ENCODE measurements at regions not wholly inside any gene's neighbourhood (a gene's known extent, or its start where the extent isn't known, plus 50 kb on each side); places are given as distances from the start of the nearest gene placed in this dataset.
A peak's percentile ranks its signal among the peaks of the same experiment; 100 is the strongest.

- no peak overlapping the region for H2AFZ ChIP-seq (ENCODE audit: low read length)
- no peaks in the 10 kb centered on the region for H3K9me2 ChIP-seq (replicated peaks; ENCODE audit: low read length)
- H3K4me3 ChIP-seq (ENCODE audit: low read length), result no peak overlapping the region
- H3K4me2 ChIP-seq (ENCODE audit: low read length), result no peak overlapping the region
- DNase-seq (no peak), ATAC-seq (no peak)
- no peaks in the 10 kb centered on the region for H4K20me1 ChIP-seq (ENCODE audit: low read length)
- intact Hi-C loops (cut with micrococcal nuclease), result no loop called here
- no peak for TF ChIP-seq EZH2 (IDR thresholded peaks at IDR 0.05; ENCODE audit: low read length, unreplicated experiment)
- TF ChIP-seq EZH2phosphoT487 (IDR thresholded peaks at IDR 0.05; ENCODE audit: borderline replicate concordance, low read length), result no peak
- TF ChIP-seq CTCF (conservative IDR thresholded peaks at IDR 0.05; ENCODE audit: low read depth, low read length), result no peak
- ChIA-PET CTCF (no interaction called here), POLR2A (ENCODE audit: unreplicated experiment) (no interaction called here)
- no peak overlapping the region for H3K9ac ChIP-seq (ENCODE audit: low read length)
- H3F3A ChIP-seq (ENCODE audit: low read length, unreplicated experiment), result no peaks in the 10 kb centered on the region
- H3K27me3 ChIP-seq (ENCODE audit: low read length), result no peaks in the 10 kb centered on the region
- H3K4me1 ChIP-seq (ENCODE audit: insufficient read depth, low read length), result no peaks in the 10 kb centered on the region
- H3K79me2 ChIP-seq (ENCODE audit: low read length), result no peaks in the 10 kb centered on the region
- H3K36me3 ChIP-seq (ENCODE audit: low read depth, low read length), result no peaks in the 10 kb centered on the region
- no TSS peak for BruUV-seq (replicated peaks)
- no peak overlapping the region for H3K27ac ChIP-seq (ENCODE audit: low read length)
- H3K9me3 ChIP-seq (ENCODE audit: low read length), result no peaks in the 10 kb centered on the region
Measured at GRCh38 chr5:100275631-100276030, 259.5 kb upstream of the FAM174A start.

- no TSS peak for BruUV-seq (replicated peaks)
- Histone ChIP-seq H4K20me1 (ENCODE audit: low read length) (no peaks in the 10 kb centered on the region), H3K9ac (ENCODE audit: low read length) (no peak overlapping the region), H3K27me3 (ENCODE audit: low read length) (no peaks in the 10 kb centered on the region), H3K79me2 (ENCODE audit: low read length) (no peaks in the 10 kb centered on the region), H3K27ac (ENCODE audit: low read length) (no peak overlapping the region), H3K4me3 (ENCODE audit: low read length) (no peak overlapping the region), H3K4me1 (ENCODE audit: insufficient read depth, low read length) (no peaks in the 10 kb centered on the region), H2AFZ (ENCODE audit: low read length) (no peak overlapping the region), H3K4me2 (ENCODE audit: low read length) (no peak overlapping the region), H3K9me2 (replicated peaks; ENCODE audit: low read length) (no peaks in the 10 kb centered on the region), H3K9me3 (ENCODE audit: low read length) (no peaks in the 10 kb centered on the region), H3K36me3 (ENCODE audit: low read depth, low read length) (no peaks in the 10 kb centered on the region), H3F3A (ENCODE audit: low read length, unreplicated experiment) (no peaks in the 10 kb centered on the region)
- no peak for DNase-seq
- no peak for ATAC-seq
- ChIA-PET CTCF (no interaction called here), POLR2A (ENCODE audit: unreplicated experiment) (no interaction called here)
- TF ChIP-seq EZH2phosphoT487 (IDR thresholded peaks at IDR 0.05; ENCODE audit: borderline replicate concordance, low read length) (no peak), EZH2 (IDR thresholded peaks at IDR 0.05; ENCODE audit: low read length, unreplicated experiment) (no peak), CTCF (conservative IDR thresholded peaks at IDR 0.05; ENCODE audit: low read depth, low read length) (no peak)
- intact Hi-C loops (cut with micrococcal nuclease), result no loop called here
Measured at GRCh38 chr5:100273846-100274580, 261.2 kb upstream of the FAM174A start.

GRCh38 chr5:100270023-100270771 is 265.0 kb upstream of the FAM174A start:
- ATAC-seq (no peak; the same call in 1 of the 2 replicates), DNase-seq (peak; percentile 9)
- H3K79me2 ChIP-seq (ENCODE audit: low read length), result no peaks in the 10 kb centered on the region
- H3K27ac ChIP-seq (ENCODE audit: low read length), result no peak overlapping the region
- H3K9ac ChIP-seq (ENCODE audit: low read length), result no peak overlapping the region
- CTCF ChIA-PET, result no interaction called here
- no peaks in the 10 kb centered on the region for H3K27me3 ChIP-seq (ENCODE audit: low read length)
- POLR2A ChIA-PET (ENCODE audit: unreplicated experiment), result no interaction called here
- H2AFZ ChIP-seq (ENCODE audit: low read length), result no peak overlapping the region
- H4K20me1 ChIP-seq (ENCODE audit: low read length), result no peaks in the 10 kb centered on the region
- H3K9me2 ChIP-seq (replicated peaks; ENCODE audit: low read length), result no peaks in the 10 kb centered on the region
- H3K9me3 ChIP-seq (ENCODE audit: low read length), result no peaks in the 10 kb centered on the region
- no peaks in the 10 kb centered on the region for H3K36me3 ChIP-seq (ENCODE audit: low read depth, low read length)
- no TSS peak for BruUV-seq (replicated peaks)
- H3K4me3 ChIP-seq (ENCODE audit: low read length), result no peak overlapping the region
- TF ChIP-seq CTCF (conservative IDR thresholded peaks at IDR 0.05; ENCODE audit: low read depth, low read length), result no peak
- TF ChIP-seq EZH2 (IDR thresholded peaks at IDR 0.05; ENCODE audit: low read length, unreplicated experiment), result no peak
- no peak for TF ChIP-seq EZH2phosphoT487 (IDR thresholded peaks at IDR 0.05; ENCODE audit: borderline replicate concordance, low read length)
- no peak overlapping the region for H3K4me2 ChIP-seq (ENCODE audit: low read length)
- no peaks in the 10 kb centered on the region for H3F3A ChIP-seq (ENCODE audit: low read length, unreplicated experiment)
- intact Hi-C loops (cut with micrococcal nuclease), result no loop called here
- H3K4me1 ChIP-seq (ENCODE audit: insufficient read depth, low read length), result no peaks in the 10 kb centered on the region

All from PC-3 (cell line).